GM23248 (cell line): ENCODE measurements at regions not wholly inside any gene's neighbourhood (a gene's known extent, or its start where the extent isn't known, plus 50 kb on each side); places are given as distances from the start of the nearest gene placed in this dataset.

Experiments used
- DNase-seq: peaks from one replicate; pipeline ENCODE4 v3.0.0-alpha.2; 2015
- H2AFZ ChIP-seq: fragments of 200-600 bp; sonication (generic); 2 replicates; pipeline ENCODE4 v1.6.1; 2016; ENCODE audit warnings: antibody characterized with exemption
- H3F3A ChIP-seq: fragments of 200-600 bp; sonication (generic); 2 replicates; pipeline ENCODE4 v1.6.1; 2016; ENCODE audit warnings: mild to moderate bottlenecking, antibody characterized with exemption, mixed run types; ENCODE audit not compliant: insufficient read depth
- H3K27ac ChIP-seq: fragments of 200-600 bp; sonication (generic); 2 replicates; pipeline ENCODE4 v1.5.1; 2016; ENCODE audit warnings: mild to moderate bottlenecking
- H3K27me3 ChIP-seq: fragments of 200-600 bp; sonication (generic); replicated peaks from 2 replicates; pipeline ENCODE4 v1.6.1; 2016; ENCODE audit warnings: mild to moderate bottlenecking; ENCODE audit not compliant: insufficient read depth
- H3K36me3 ChIP-seq: fragments of 200-600 bp; sonication (generic); 2 replicates; pipeline ENCODE4 v1.6.1; 2016; ENCODE audit warnings: low read depth, mild to moderate bottlenecking
- H3K4me1 ChIP-seq: fragments of 200-600 bp; sonication (generic); 2 replicates; pipeline ENCODE4 v1.6.1; 2016; ENCODE audit warnings: mild to moderate bottlenecking; ENCODE audit not compliant: insufficient read depth
- H3K4me2 ChIP-seq: fragments of 200-600 bp; sonication (generic); one replicate; pipeline ENCODE4 v1.6.1; 2016; ENCODE audit warnings: mild to moderate bottlenecking; ENCODE audit not compliant: unreplicated experiment
- H3K4me3 ChIP-seq: fragments of 200-600 bp; sonication (generic); 2 replicates; pipeline ENCODE4 v1.5.1; 2016; ENCODE audit warnings: mild to moderate bottlenecking
- H3K79me2 ChIP-seq: fragments of 200-600 bp; sonication (generic); 2 replicates; pipeline ENCODE4 v1.6.1; 2016; ENCODE audit warnings: mild to moderate bottlenecking; ENCODE audit not compliant: insufficient read depth
- H3K9ac ChIP-seq: fragments of 200-600 bp; sonication (generic); 2 replicates; pipeline ENCODE4 v1.6.1; 2016; ENCODE audit warnings: mild to moderate bottlenecking
- H3K9me2 ChIP-seq: fragments of 200-600 bp; sonication (generic); 2 replicates; pipeline ENCODE4 v1.6.1; 2016; ENCODE audit warnings: mixed run types, mild to moderate bottlenecking, moderate library complexity; ENCODE audit not compliant: insufficient read depth
- H3K9me3 ChIP-seq: fragments of 200-600 bp; sonication (generic); one replicate; pipeline ENCODE4 v1.6.1; 2017; ENCODE audit warnings: low read depth
- H4K20me1 ChIP-seq: fragments of 200-600 bp; sonication (generic); 2 replicates; pipeline ENCODE4 v1.6.0; 2016; ENCODE audit not compliant: insufficient read depth
- EZH2 ChIP-seq: fragments of 200-600 bp; sonication (generic); IDR thresholded peaks from 2 replicates; pipeline ENCODE4 v1.6.1; 2018; ENCODE audit warnings: antibody characterized with exemption, mild to moderate bottlenecking; ENCODE audit not compliant: insufficient read depth, poor library complexity, severe bottlenecking
- EZH2phosphoT487 ChIP-seq: fragments of 200-600 bp; sonication (generic); IDR thresholded peaks from 2 replicates; pipeline ENCODE4 v1.6.1; 2018; ENCODE audit warnings: antibody characterized with exemption, moderate library complexity, mild to moderate bottlenecking, low read depth; ENCODE audit not compliant: insufficient read depth
- WGBS, 2 experiments: methylation state at CpG; one replicate each; pipeline ENCODE4 v1.1.6; 2015 to 2017; ENCODE audit warnings: low lambda C conversion rate in 2 of 2, low coverage in 1 of 2; ENCODE audit errors: missing lambda C conversion rate in 2 of 2; 5-methylcytosine and 5-hydroxymethylcytosine counted together
- in situ Hi-C: fragments of 300-500 bp; cut with MboI; formaldehyde crosslinking; loops from 2 replicates; pipeline ENCODE4 v1.15.0; 2020

- Histone ChIP-seq H3K9me3 (no peaks in the 10 kb centered on the region), H3K36me3 (no peaks in the 10 kb centered on the region), H3K4me3 (peak overlapping the region; percentile 60), H3K27me3 (no peaks in the 10 kb centered on the region; the same call in 1 of the 2 replicates), H4K20me1 (no peaks in the 10 kb centered on the region), H3K9ac (no peak overlapping the region), H3K27ac (no peak overlapping the region), H2AFZ (peak overlapping the region; percentile 85; the same call in 1 of the 2 replicates), H3K4me2 (peak overlapping the region; percentile 87), H3K9me2 (no peaks in the 10 kb centered on the region), H3K4me1 (0 out of 2 replicates have a peak, but pooled peaks cover 4% of the 10 kb centered on the region), H3K79me2 (no peaks in the 10 kb centered on the region), H3F3A (no peaks in the 10 kb centered on the region)
- TF ChIP-seq EZH2 = no peak
- in situ Hi-C loops = loop anchor here (25.0 kb wide), 1 partner anchor 510 kb away; no protein-coding TSS in a partner anchor
- DNase-seq = no peak
- WGBS, 2 experiments = 16 to 25% methylated on average over 5 of the region's 5 CpGs
These were observed 424.3 kb upstream of the MEX3C start for GRCh38 chr18:51621864-51622160.

GRCh38 chr18:51622702-51623101 lies 425.2 kb upstream of the MEX3C start:
- no peak overlapping the region for H2AFZ ChIP-seq
- no peaks in the 10 kb centered on the region for H3K9me2 ChIP-seq
- no peaks in the 10 kb centered on the region for H4K20me1 ChIP-seq
- 0 out of 2 replicates have a peak, but pooled peaks cover 4% of the 10 kb centered on the region for H3K4me1 ChIP-seq
- no peak overlapping the region for H3K4me3 ChIP-seq
- in situ Hi-C loops = loop anchor here (25.0 kb wide), 1 partner anchor 510 kb away; no protein-coding TSS in a partner anchor
- no peaks in the 10 kb centered on the region for H3K9me3 ChIP-seq
- 33 to 40% methylated on average over 5 to 6 of the region's 6 CpGs for WGBS, 2 experiments
- no peaks in the 10 kb centered on the region; the same call in 1 of the 2 replicates for H3K27me3 ChIP-seq
- H3K9ac ChIP-seq = no peak overlapping the region
- no peak overlapping the region for H3K4me2 ChIP-seq
- H3K36me3 ChIP-seq = no peaks in the 10 kb centered on the region
- no peak for DNase-seq
- no peaks in the 10 kb centered on the region for H3F3A ChIP-seq
- TF ChIP-seq EZH2 = no peak
- no peak for TF ChIP-seq EZH2phosphoT487
- no peak overlapping the region for H3K27ac ChIP-seq
- no peaks in the 10 kb centered on the region for H3K79me2 ChIP-seq

DNA sequence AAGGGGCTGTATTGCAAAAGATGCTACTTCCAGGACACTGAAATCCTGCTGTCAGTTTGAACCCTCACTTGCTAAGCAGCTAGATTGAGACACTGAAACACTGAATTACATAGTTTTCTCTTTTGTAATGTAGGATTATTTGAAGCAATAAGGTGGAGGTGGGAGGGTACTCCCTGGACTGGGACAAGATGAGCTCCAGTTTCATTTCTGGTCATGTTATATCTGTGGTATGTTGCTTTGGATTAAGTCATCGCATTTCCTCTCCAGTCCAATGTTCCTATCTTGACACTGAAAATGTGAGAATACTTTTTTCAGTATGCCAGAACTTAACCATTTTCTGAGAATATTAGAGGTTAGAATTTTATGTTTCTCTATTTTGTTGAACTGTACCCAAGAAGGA lies 426.2 kb upstream of the MEX3C start:
- WGBS, 2 experiments = 78% methylated on average over 1 of the region's 1 CpG
- TF ChIP-seq EZH2phosphoT487 (no peak), EZH2 (no peak)

DNA sequence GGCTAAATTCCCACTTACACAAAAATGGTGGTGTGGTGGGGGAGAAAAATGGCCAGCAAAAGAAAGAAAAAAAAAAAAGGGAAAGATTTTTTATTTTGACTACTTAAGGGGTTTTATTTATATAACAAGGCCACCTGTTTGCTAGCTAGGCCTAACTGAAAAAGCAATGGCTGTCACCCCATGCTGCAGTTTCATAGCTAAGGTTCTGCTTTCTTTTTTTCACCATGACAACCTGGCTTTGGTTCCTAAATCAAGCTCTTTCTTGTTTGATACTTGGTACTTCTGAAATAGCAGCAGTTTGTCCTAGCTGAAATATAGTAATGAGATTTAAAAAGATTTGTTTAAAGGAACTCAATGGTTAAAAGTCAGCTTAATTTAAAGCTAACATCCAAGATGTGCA lies 433.2 kb upstream of the MEX3C start:
- Histone ChIP-seq H3K9me3 (peaks cover 5% of the 10 kb centered on the region), H3K27me3 (no peaks in the 10 kb centered on the region), H3K36me3 (no peaks in the 10 kb centered on the region), H2AFZ (no peak overlapping the region), H4K20me1 (no peaks in the 10 kb centered on the region), H3K9ac (no peak overlapping the region), H3K4me2 (no peak overlapping the region), H3K79me2 (no peaks in the 10 kb centered on the region), H3F3A (no peaks in the 10 kb centered on the region), H3K4me3 (no peak overlapping the region), H3K27ac (no peak overlapping the region), H3K9me2 (no peaks in the 10 kb centered on the region), H3K4me1 (no peaks in the 10 kb centered on the region)
- no peak for DNase-seq
- TF ChIP-seq EZH2phosphoT487 (no peak), EZH2 (no peak)
- in situ Hi-C loops = no loop called here

More for the DNA sequence above, 426.2 kb upstream of the MEX3C start:
- in situ Hi-C loops = loop anchor here (25.0 kb wide), 1 partner anchor 511 kb away; no protein-coding TSS in a partner anchor
- H3K4me3 ChIP-seq = no peak overlapping the region
- H3F3A ChIP-seq = no peaks in the 10 kb centered on the region
- no peak for DNase-seq
- H3K36me3 ChIP-seq = no peaks in the 10 kb centered on the region
- H3K9me3 ChIP-seq = no peaks in the 10 kb centered on the region
- no peaks in the 10 kb centered on the region for H3K79me2 ChIP-seq
- no peak overlapping the region for H2AFZ ChIP-seq
- no peak overlapping the region for H3K9ac ChIP-seq
- H3K9me2 ChIP-seq = no peaks in the 10 kb centered on the region
- no peaks in the 10 kb centered on the region for H4K20me1 ChIP-seq
- H3K4me1 ChIP-seq = 0 out of 2 replicates have a peak, but pooled peaks cover 4% of the 10 kb centered on the region
- no peaks in the 10 kb centered on the region; the same call in 1 of the 2 replicates for H3K27me3 ChIP-seq
- no peak overlapping the region for H3K4me2 ChIP-seq
- no peak overlapping the region for H3K27ac ChIP-seq

GRCh38 chr18:51637881-51638280 lies 440.4 kb upstream of the MEX3C start:
- Histone ChIP-seq H3K79me2 (no peaks in the 10 kb centered on the region), H3K4me3 (no peak overlapping the region), H3K27me3 (no peaks in the 10 kb centered on the region), H3K9me2 (no peaks in the 10 kb centered on the region), H3K36me3 (no peaks in the 10 kb centered on the region), H3K9ac (no peak overlapping the region), H4K20me1 (no peaks in the 10 kb centered on the region), H2AFZ (no peak overlapping the region), H3K4me2 (no peak overlapping the region), H3K4me1 (no peaks in the 10 kb centered on the region), H3K27ac (no peak overlapping the region), H3F3A (no peaks in the 10 kb centered on the region), H3K9me3 (no peaks in the 10 kb centered on the region)
- TF ChIP-seq EZH2phosphoT487 = no peak
- no peak for TF ChIP-seq EZH2
- WGBS, 2 experiments = 6 to 9% methylated on average over 4 of the region's 4 CpGs
- DNase-seq = no peak
- in situ Hi-C loops = no loop called here
